HepG2 (cell line): ENCODE measurements at regions not wholly inside any gene's neighbourhood (a gene's known extent, or its start where the extent isn't known, plus 50 kb on each side); places are given as distances from the start of the nearest gene placed in this dataset.

Experiments
- ADNP ChIP-seq: sonication (generic); formaldehyde crosslinking; IDR thresholded peaks from 2 replicates; pipeline ENCODE4 v1.4.0; 2020; ENCODE audit warnings: missing genetic modification reagents
- ARID2 ChIP-seq: sonication (generic); formaldehyde crosslinking; IDR thresholded peaks from 2 replicates; pipeline ENCODE4 v1.8.1; 2022; ENCODE audit warnings: mild to moderate bottlenecking, missing genetic modification reagents, borderline replicate concordance
- DMAP1 ChIP-seq: IDR thresholded peaks from 2 replicates; pipeline ENCODE4 v1.6.1; 2016
- ETS1 ChIP-seq: sonication (generic); formaldehyde crosslinking; IDR thresholded peaks from 2 replicates; pipeline ENCODE4 v1.4.0; 2020; ENCODE audit warnings: missing genetic modification reagents
- FOXC1 ChIP-seq: sonication (generic); formaldehyde crosslinking; IDR thresholded peaks from 2 replicates; pipeline ENCODE4 v1.8.0; 2022; ENCODE audit warnings: mild to moderate bottlenecking, missing genetic modification reagents, borderline replicate concordance
- HBP1 ChIP-seq: IDR thresholded peaks from 2 replicates; pipeline ENCODE4 v1.6.1; 2016; ENCODE audit warnings: low read depth, control low read depth
- KDM1A ChIP-seq: IDR thresholded peaks from 2 replicates; pipeline ENCODE4 v1.6.1; 2016; ENCODE audit warnings: missing compliant biosample characterization
- MIXL1 ChIP-seq: IDR thresholded peaks from 2 replicates; pipeline ENCODE4 v1.6.1; 2016
- MTERF4 ChIP-seq: sonication (generic); formaldehyde crosslinking; IDR thresholded peaks from 2 replicates; pipeline ENCODE4 v1.8.0; 2023; ENCODE audit warnings: mild to moderate bottlenecking, missing genetic modification reagents
- PAWR ChIP-seq: sonication (generic); formaldehyde crosslinking; IDR thresholded peaks from 2 replicates; pipeline ENCODE4 v1.4.0; 2020; ENCODE audit warnings: missing genetic modification reagents, mild to moderate bottlenecking, borderline replicate concordance
- PHB2 ChIP-seq: fragments of 450-650 bp; IDR thresholded peaks from 2 replicates; pipeline ENCODE4 v1.6.1; 2018; ENCODE audit not compliant: partially characterized antibody
- POLR2AphosphoS2 ChIP-seq: IDR thresholded peaks from 2 replicates; pipeline ENCODE4 v1.6.1; 2011; ENCODE audit warnings: low read depth, low read length, improper control_type of control experiment
- REPIN1 ChIP-seq: sonication (generic); formaldehyde crosslinking; IDR thresholded peaks from 2 replicates; pipeline ENCODE4 v1.8.0; 2022; ENCODE audit warnings: missing genetic modification reagents, low read depth, mild to moderate bottlenecking, borderline replicate concordance
- TOPORS ChIP-seq: sonication (generic); formaldehyde crosslinking; IDR thresholded peaks from 2 replicates; pipeline ENCODE4 v1.8.0; 2023; ENCODE audit warnings: mild to moderate bottlenecking, missing genetic modification reagents
- YEATS4 ChIP-seq: sonication (generic); formaldehyde crosslinking; IDR thresholded peaks from 2 replicates; pipeline ENCODE4 v1.4.0; 2020; ENCODE audit warnings: missing genetic modification reagents, borderline replicate concordance
- ZBTB4 ChIP-seq: sonication (generic); formaldehyde crosslinking; IDR thresholded peaks from 2 replicates; pipeline ENCODE4 v1.4.0; 2020; ENCODE audit warnings: missing genetic modification reagents, mild to moderate bottlenecking, borderline replicate concordance
- ZNF160 ChIP-seq: sonication (generic); formaldehyde crosslinking; IDR thresholded peaks from 2 replicates; pipeline ENCODE4 v1.8.0; 2022; ENCODE audit warnings: mild to moderate bottlenecking, inconsistent platforms, missing genetic modification reagents
- ZNF574 ChIP-seq: sonication (generic); formaldehyde crosslinking; IDR thresholded peaks from 2 replicates; pipeline ENCODE4 v1.4.0; 2020; ENCODE audit warnings: missing genetic modification reagents
- ZNF652 ChIP-seq: IDR thresholded peaks from 2 replicates; pipeline ENCODE4 v1.6.1; 2016; ENCODE audit warnings: low read depth, borderline replicate concordance
- ZNF816 ChIP-seq: sonication (generic); formaldehyde crosslinking; IDR thresholded peaks from 2 replicates; pipeline ENCODE4 v1.8.0; 2022; ENCODE audit warnings: missing genetic modification reagents, mild to moderate bottlenecking, borderline replicate concordance

- TF ChIP-seq ZNF160 (CRISPR knock-in tag) (no peak), MIXL1 (CRISPR knock-in tag) (peak; percentile 61), FOXC1 (0 out of 2 replicates have a peak, but pooled peaks have one; percentile 50), ZNF652 (CRISPR knock-in tag) (no peak), HBP1 (CRISPR knock-in tag) (peak; percentile 56; the same call in 1 of the 2 replicates), ZNF574 (CRISPR knock-in tag) (peak; percentile 78), ZBTB4 (CRISPR knock-in tag) (peak; percentile 85), ARID2 (CRISPR knock-in tag) (peak; percentile 88; the same call in 1 of the 2 replicates), POLR2AphosphoS2 (no peak), ETS1 (CRISPR knock-in tag) (no peak), KDM1A (CRISPR knock-in tag) (peak; percentile 55; the same call in 1 of the 2 replicates), MTERF4 (0 out of 2 replicates have a peak, but pooled peaks have one; percentile 31), PHB2 (no peak), PAWR (CRISPR knock-in tag) (no peak), ADNP (no peak), DMAP1 (CRISPR knock-in tag) (peak; percentile 92), ZNF816 (CRISPR knock-in tag) (no peak), TOPORS (CRISPR knock-in tag) (peak; percentile 90), YEATS4 (CRISPR knock-in tag) (peak; percentile 79), REPIN1 (CRISPR knock-in tag) (peak; percentile 87)
Observed at GRCh38 chr17:68759343-68760140, 158.4 kb upstream of the FAM20A start (continued).
